ENCODE measurements at regions not wholly inside any gene's neighbourhood (a gene's known extent, or its start where the extent isn't known, plus 50 kb on each side); places are given as distances from the start of the nearest gene placed in this dataset.
"Not testable (repeated sequence)": the region's sequence is repeated elsewhere in the genome, so short reads cannot be mapped to it uniquely, and the experiment has no call there.

GRCh38 chr4:181860157-181860556 lies 383.0 kb upstream of the TENM3 start:
- H3K9me3 ChIP-seq (ENCODE audit: control insufficient read depth, low read depth, low read length) = no peaks in the 10 kb centered on the region
- no peak for DNase-seq
- H3K4me1 ChIP-seq (ENCODE audit: control insufficient read depth, insufficient read depth, low read length) = no peaks in the 10 kb centered on the region
- 81% methylated on average over 3 of the region's 7 CpGs for WGBS (ENCODE audit: insufficient coverage, low lambda C conversion rate)
- H3K27me3 ChIP-seq (ENCODE audit: control insufficient read depth, insufficient read depth, low read length) = no peaks in the 10 kb centered on the region
- H3K36me3 ChIP-seq (ENCODE audit: control insufficient read depth, insufficient read depth, low read length) = no peaks in the 10 kb centered on the region
- no peak overlapping the region for H3K27ac ChIP-seq (ENCODE audit: low read length)
- H3K4me3 ChIP-seq (ENCODE audit: low read length) = no peak overlapping the region

- no peak for DNase-seq
- Histone ChIP-seq H3K36me3 (ENCODE audit: control insufficient read depth, insufficient read depth, low read length) (no peaks in the 10 kb centered on the region), H3K27me3 (ENCODE audit: control insufficient read depth, insufficient read depth, low read length) (no peaks in the 10 kb centered on the region), H3K4me1 (ENCODE audit: control insufficient read depth, insufficient read depth, low read length) (no peaks in the 10 kb centered on the region), H3K4me3 (ENCODE audit: low read length) (no peak overlapping the region), H3K9me3 (ENCODE audit: control insufficient read depth, low read depth, low read length) (no peaks in the 10 kb centered on the region), H3K27ac (ENCODE audit: low read length) (no peak overlapping the region)
- 95% methylated on average over 3 of the region's 4 CpGs for WGBS (ENCODE audit: insufficient coverage, low lambda C conversion rate)
These were observed 382.5 kb upstream of the TENM3 start for GRCh38 chr4:181860668-181861067.

GRCh38 chr4:181863856-181864255 lies 379.3 kb upstream of the TENM3 start:
- Histone ChIP-seq H3K27me3 (ENCODE audit: control insufficient read depth, insufficient read depth, low read length) (no peaks in the 10 kb centered on the region), H3K4me3 (ENCODE audit: low read length) (no peak overlapping the region), H3K36me3 (ENCODE audit: control insufficient read depth, insufficient read depth, low read length) (no peaks in the 10 kb centered on the region), H3K4me1 (ENCODE audit: control insufficient read depth, insufficient read depth, low read length) (no peaks in the 10 kb centered on the region), H3K9me3 (ENCODE audit: control insufficient read depth, low read depth, low read length) (no peaks in the 10 kb centered on the region), H3K27ac (ENCODE audit: low read length) (no peak overlapping the region)
- WGBS (ENCODE audit: insufficient coverage, low lambda C conversion rate) = no CpG with 5 or more reads among the region's 3 CpGs
- DNase-seq = no peak

GRCh38 chr4:181870326-181870725 lies 372.9 kb upstream of the TENM3 start:
- no peaks in the 10 kb centered on the region for H3K36me3 ChIP-seq (ENCODE audit: control insufficient read depth, insufficient read depth, low read length)
- no peaks in the 10 kb centered on the region for H3K9me3 ChIP-seq (ENCODE audit: control insufficient read depth, low read depth, low read length)
- H3K4me3 ChIP-seq (ENCODE audit: low read length) = no peak overlapping the region
- DNase-seq = no peak
- H3K27ac ChIP-seq (ENCODE audit: low read length) = no peak overlapping the region
- H3K4me1 ChIP-seq (ENCODE audit: control insufficient read depth, insufficient read depth, low read length) = no peaks in the 10 kb centered on the region
- H3K27me3 ChIP-seq (ENCODE audit: control insufficient read depth, insufficient read depth, low read length) = no peaks in the 10 kb centered on the region
- whole genome bisulfite sequencing (ENCODE audit: insufficient coverage, low lambda C conversion rate) = 100% methylated on average over 1 of the region's 1 CpG

- 90% methylated on average over 2 of the region's 5 CpGs for WGBS (ENCODE audit: insufficient coverage, low lambda C conversion rate)
- no peak overlapping the region for H3K4me3 ChIP-seq (ENCODE audit: low read length)
- DNase-seq = no peak
These were observed 368.6 kb upstream of the TENM3 start for GRCh38 chr4:181874602-181875001.

GRCh38 chr4:181877329-181877848 lies 365.8 kb upstream of the TENM3 start:
- no peak for DNase-seq
- WGBS (ENCODE audit: insufficient coverage, low lambda C conversion rate) = no CpG with 5 or more reads among the region's 1 CpG

More at GRCh38 chr4:181874602-181875001, 368.6 kb upstream of the TENM3 start:
- no peak overlapping the region for H3K27ac ChIP-seq (ENCODE audit: low read length)
- no peaks in the 10 kb centered on the region for H3K27me3 ChIP-seq (ENCODE audit: control insufficient read depth, insufficient read depth, low read length)
- H3K36me3 ChIP-seq (ENCODE audit: control insufficient read depth, insufficient read depth, low read length) = no peaks in the 10 kb centered on the region
- H3K9me3 ChIP-seq (ENCODE audit: control insufficient read depth, low read depth, low read length) = no peaks in the 10 kb centered on the region
- no peaks in the 10 kb centered on the region for H3K4me1 ChIP-seq (ENCODE audit: control insufficient read depth, insufficient read depth, low read length)

GRCh38 chr4:181890031-181890430 lies 353.2 kb upstream of the TENM3 start:
- no peak for DNase-seq
- Histone ChIP-seq H3K4me3 (ENCODE audit: low read length) (no peak overlapping the region), H3K27me3 (ENCODE audit: control insufficient read depth, insufficient read depth, low read length) (no peaks in the 10 kb centered on the region), H3K4me1 (ENCODE audit: control insufficient read depth, insufficient read depth, low read length) (no peaks in the 10 kb centered on the region), H3K36me3 (ENCODE audit: control insufficient read depth, insufficient read depth, low read length) (no peaks in the 10 kb centered on the region), H3K27ac (ENCODE audit: low read length) (no peak overlapping the region), H3K9me3 (ENCODE audit: control insufficient read depth, low read depth, low read length) (no peaks in the 10 kb centered on the region)
- no CpG with 5 or more reads among the region's 1 CpG for WGBS (ENCODE audit: insufficient coverage, low lambda C conversion rate)

More at GRCh38 chr4:181877329-181877848, 365.8 kb upstream of the TENM3 start:
- Histone ChIP-seq H3K9me3 (ENCODE audit: control insufficient read depth, low read depth, low read length) (no peaks in the 10 kb centered on the region), H3K4me3 (ENCODE audit: low read length) (no peak overlapping the region), H3K27ac (ENCODE audit: low read length) (no peak overlapping the region), H3K4me1 (ENCODE audit: control insufficient read depth, insufficient read depth, low read length) (no peaks in the 10 kb centered on the region), H3K36me3 (ENCODE audit: control insufficient read depth, insufficient read depth, low read length) (no peaks in the 10 kb centered on the region), H3K27me3 (ENCODE audit: control insufficient read depth, insufficient read depth, low read length) (no peaks in the 10 kb centered on the region)

- H3K4me1 ChIP-seq (ENCODE audit: control insufficient read depth, insufficient read depth, low read length) = no peaks in the 10 kb centered on the region
- no peaks in the 10 kb centered on the region for H3K27me3 ChIP-seq (ENCODE audit: control insufficient read depth, insufficient read depth, low read length)
- H3K27ac ChIP-seq (ENCODE audit: low read length) = no peak overlapping the region
- no peaks in the 10 kb centered on the region for H3K9me3 ChIP-seq (ENCODE audit: control insufficient read depth, low read depth, low read length)
- no peak overlapping the region for H3K4me3 ChIP-seq (ENCODE audit: low read length)
- no peak for DNase-seq
- 100% methylated on average over 2 of the region's 2 CpGs for WGBS (ENCODE audit: insufficient coverage, low lambda C conversion rate)
- H3K36me3 ChIP-seq (ENCODE audit: control insufficient read depth, insufficient read depth, low read length) = no peaks in the 10 kb centered on the region
These were observed 352.3 kb upstream of the TENM3 start for GRCh38 chr4:181890911-181891310.

- no peak for DNase-seq
- no peak overlapping the region for H3K4me3 ChIP-seq (ENCODE audit: low read length)
- no CpG with 5 or more reads among the region's 5 CpGs for WGBS (ENCODE audit: insufficient coverage, low lambda C conversion rate)
- H3K27ac ChIP-seq (ENCODE audit: low read length) = no peak overlapping the region
- no peaks in the 10 kb centered on the region for H3K4me1 ChIP-seq (ENCODE audit: control insufficient read depth, insufficient read depth, low read length)
- no peaks in the 10 kb centered on the region for H3K36me3 ChIP-seq (ENCODE audit: control insufficient read depth, insufficient read depth, low read length)
- H3K27me3 ChIP-seq (ENCODE audit: control insufficient read depth, insufficient read depth, low read length) = no peaks in the 10 kb centered on the region
- no peaks in the 10 kb centered on the region for H3K9me3 ChIP-seq (ENCODE audit: control insufficient read depth, low read depth, low read length)
These were observed 346.6 kb upstream of the TENM3 start for GRCh38 chr4:181896614-181897013.

- Histone ChIP-seq H3K27ac (ENCODE audit: low read length) (no peak overlapping the region), H3K27me3 (ENCODE audit: control insufficient read depth, insufficient read depth, low read length) (no peaks in the 10 kb centered on the region), H3K4me3 (ENCODE audit: low read length) (no peak overlapping the region), H3K4me1 (ENCODE audit: control insufficient read depth, insufficient read depth, low read length) (no peaks in the 10 kb centered on the region), H3K36me3 (ENCODE audit: control insufficient read depth, insufficient read depth, low read length) (no peaks in the 10 kb centered on the region), H3K9me3 (ENCODE audit: control insufficient read depth, low read depth, low read length) (no peaks in the 10 kb centered on the region)
- no peak for DNase-seq
- WGBS (ENCODE audit: insufficient coverage, low lambda C conversion rate) = 57% methylated on average over 2 of the region's 2 CpGs
These were observed 345.3 kb upstream of the TENM3 start for GRCh38 chr4:181897935-181898334.

GRCh38 chr4:181902404-181902803 lies 340.8 kb upstream of the TENM3 start:
- H3K27me3 ChIP-seq (ENCODE audit: control insufficient read depth, insufficient read depth, low read length); H3K4me3 ChIP-seq (ENCODE audit: low read length); H3K27ac ChIP-seq (ENCODE audit: low read length); DNase-seq; H3K4me1 ChIP-seq (ENCODE audit: control insufficient read depth, insufficient read depth, low read length); H3K9me3 ChIP-seq (ENCODE audit: control insufficient read depth, low read depth, low read length); H3K36me3 ChIP-seq (ENCODE audit: control insufficient read depth, insufficient read depth, low read length): not testable (repeated sequence)
- WGBS (ENCODE audit: insufficient coverage, low lambda C conversion rate) = no CpG with 5 or more reads among the region's 2 CpGs
